SK-N-MC (cell line): ENCODE measurements at regions not wholly inside any gene's neighbourhood (a gene's known extent, or its start where the extent isn't known, plus 50 kb on each side); places are given as distances from the start of the nearest gene placed in this dataset.

ENCODE experiments used
- EZH2 ChIP-seq: fragments of 200-600 bp; sonication (generic); IDR thresholded peaks from one replicate; pipeline ENCODE4 v1.6.1; 2017; ENCODE audit warnings: antibody characterized with exemption
- POLR2AphosphoS5 ChIP-seq: IDR thresholded peaks from 2 replicates; pipeline ENCODE4 v1.6.1; 2012; ENCODE audit warnings: mild to moderate bottlenecking, low read depth, low read length, borderline replicate concordance

DNA sequence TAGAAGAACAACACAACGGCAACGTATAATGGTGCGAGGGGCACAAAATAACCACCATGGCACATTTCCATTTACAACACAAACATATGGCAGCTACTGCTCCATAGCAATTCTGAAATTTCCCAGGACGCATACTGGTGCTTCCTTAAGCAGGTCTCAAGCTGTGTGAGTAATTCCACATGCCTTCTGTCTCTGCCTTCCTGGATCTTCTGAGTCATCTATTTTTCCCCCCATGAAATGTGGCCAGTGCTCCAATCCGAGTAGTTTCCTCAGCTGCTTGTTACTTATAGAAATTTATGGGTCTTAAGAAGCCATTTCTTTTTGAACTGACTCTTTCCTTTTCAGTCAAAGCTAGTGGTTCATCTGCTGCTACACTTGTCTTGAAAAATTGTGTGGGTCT, 256.6 kb upstream of the KLF6 start:
- TF ChIP-seq POLR2AphosphoS5 (no peak), EZH2 (no peak)
